GM19239 (cell line): ENCODE measurements at regions not wholly inside any gene's neighbourhood (a gene's known extent, or its start where the extent isn't known, plus 50 kb on each side); places are given as distances from the start of the nearest gene placed in this dataset.
"Not testable (repeated sequence)": the region's sequence is repeated elsewhere in the genome, so short reads cannot be mapped to it uniquely, and the experiment has no call there.

Experiments
- DNase-seq: peaks from one replicate; pipeline ENCODE4 v3.0.0; 2011; ENCODE audit warnings: low spot score; ENCODE audit not compliant: insufficient read length
- FAIRE-seq: peaks from 2 replicates; lab custom pipeline; 2011; peaks lifted over from hg19 to GRCh38; lab: Jason Lieb, UNC

DNA sequence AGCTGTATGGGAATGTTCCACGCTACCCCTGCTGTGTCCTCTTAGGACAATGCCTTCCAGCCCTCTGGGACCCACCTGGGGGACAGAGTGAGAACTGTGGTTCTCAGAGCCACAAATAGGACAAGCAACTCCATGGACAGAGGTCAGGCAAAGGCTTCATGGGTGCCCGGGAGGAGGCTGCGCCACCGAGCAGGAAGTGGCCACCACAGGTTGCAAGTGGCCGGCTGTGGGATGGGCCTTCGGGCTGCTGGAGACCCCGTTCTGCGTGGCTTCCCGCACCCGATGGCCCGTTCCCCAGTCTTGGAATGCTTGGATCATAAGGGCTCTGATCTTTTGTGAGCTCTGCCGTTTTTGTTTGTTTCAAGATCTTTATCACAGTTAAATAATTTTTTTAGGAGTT is 118.8 kb downstream of the BOD1 start:
- DNase-seq (no peak), FAIRE-seq (no peak)

DNA sequence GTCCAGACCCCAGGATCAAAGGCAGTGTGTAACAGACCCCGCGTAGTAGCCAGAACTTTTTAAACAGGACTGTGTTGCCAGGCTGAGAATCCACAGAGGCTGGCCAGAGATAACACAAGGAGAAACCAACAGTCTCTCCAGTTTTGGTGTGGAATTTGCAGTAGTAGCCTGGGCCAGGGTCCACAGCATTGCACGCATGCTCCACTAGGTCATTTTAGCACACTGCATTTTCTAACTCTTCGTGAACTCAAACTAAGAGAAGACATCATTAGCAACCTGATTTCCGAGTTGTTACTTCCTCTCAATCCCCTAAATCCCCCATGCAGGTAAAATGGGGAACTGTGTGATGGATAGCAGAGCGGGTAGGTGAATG is 119.6 kb downstream of the BOD1 start:
- FAIRE-seq (no peak), DNase-seq (no peak)

DNA sequence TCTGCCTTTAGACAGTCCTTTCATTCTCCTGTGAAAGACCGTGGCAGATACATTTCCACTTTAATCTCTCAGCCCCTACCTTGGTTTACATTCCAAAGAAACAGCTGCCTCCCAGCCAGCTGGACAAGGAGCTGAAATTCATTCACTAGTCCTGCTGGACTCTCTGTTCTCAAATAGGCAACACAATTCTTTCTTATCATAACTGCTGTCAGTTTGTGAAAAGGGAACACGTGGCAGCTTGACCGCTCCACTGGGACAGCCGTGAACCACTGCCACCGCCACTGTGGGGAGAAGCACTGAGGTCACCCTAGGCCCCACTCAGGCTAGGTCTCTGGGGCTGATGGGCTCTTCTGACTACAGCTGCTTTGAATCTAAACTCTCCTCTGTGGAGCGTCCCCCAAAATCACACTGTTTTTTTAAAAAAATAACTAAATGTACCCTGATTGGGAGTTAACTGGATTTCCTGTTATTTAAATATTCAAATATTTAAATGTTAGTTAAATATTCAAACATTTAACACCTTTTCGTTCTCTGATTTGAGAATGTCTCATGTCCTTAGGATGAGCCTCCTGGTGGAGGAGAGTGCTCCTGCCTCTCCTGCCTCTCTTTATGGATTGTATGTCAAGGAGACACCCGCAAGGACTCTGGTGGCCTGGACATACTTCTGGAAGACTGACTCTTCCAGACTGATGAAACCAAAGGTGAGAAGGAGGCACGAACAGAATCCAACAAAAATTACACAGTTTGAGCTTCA is 120.1 kb downstream of the BOD1 start:
- DNase-seq (no peak), FAIRE-seq (no peak)

DNA sequence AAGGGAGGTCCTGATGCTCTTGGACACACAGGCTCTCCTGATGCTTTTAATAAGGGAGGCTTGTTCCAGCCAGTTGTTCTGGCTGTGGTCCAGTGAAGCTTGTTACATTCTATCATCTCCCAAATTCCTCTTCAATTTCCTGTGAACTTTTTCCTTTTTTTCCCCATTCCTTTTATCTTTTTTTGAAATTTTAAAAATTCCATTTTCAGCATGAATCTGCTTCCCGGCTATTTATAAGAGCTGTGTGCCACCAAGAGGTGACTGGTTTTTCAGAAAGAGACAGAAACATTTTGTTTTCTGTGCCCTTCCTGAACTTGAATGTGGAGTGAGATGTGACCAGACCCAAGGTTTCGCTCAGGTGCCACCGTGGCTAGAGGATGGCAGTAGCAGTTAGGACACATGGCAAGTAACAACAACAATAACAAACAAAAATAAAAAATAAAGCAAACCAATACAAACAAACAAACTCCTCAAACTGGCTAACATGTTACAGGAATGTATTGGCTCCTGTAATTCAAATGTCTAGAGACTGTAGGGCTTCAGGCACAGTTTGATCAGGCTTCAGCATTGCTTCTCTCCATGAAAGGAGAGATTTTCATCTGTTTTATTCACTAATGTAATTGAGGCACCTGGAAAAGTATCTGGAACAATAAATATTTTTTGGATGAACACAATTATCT is 121.1 kb downstream of the BOD1 start:
- DNase-seq = no peak
- FAIRE-seq = no peak

DNA sequence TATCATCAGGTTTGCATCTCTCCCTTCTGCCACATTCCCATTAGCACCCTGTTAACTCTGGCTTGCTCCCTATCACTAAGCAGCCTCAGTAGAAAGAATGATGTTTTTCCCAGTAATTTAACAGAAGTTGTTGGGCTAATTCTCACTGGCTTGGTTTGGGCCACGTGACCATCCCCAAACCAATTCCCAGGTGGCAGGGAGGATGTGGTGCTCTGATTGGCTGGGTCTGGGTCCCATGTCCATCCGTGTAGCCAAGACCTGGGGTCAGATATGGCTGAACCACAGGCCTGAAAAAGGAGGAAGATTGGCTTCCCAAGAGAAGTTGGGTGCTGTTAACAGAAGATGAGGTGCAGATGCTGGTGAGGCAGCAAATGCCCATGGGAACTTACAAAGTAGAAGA is 122.0 kb downstream of the BOD1 start:
- FAIRE-seq = no peak
- no peak for DNase-seq

DNA sequence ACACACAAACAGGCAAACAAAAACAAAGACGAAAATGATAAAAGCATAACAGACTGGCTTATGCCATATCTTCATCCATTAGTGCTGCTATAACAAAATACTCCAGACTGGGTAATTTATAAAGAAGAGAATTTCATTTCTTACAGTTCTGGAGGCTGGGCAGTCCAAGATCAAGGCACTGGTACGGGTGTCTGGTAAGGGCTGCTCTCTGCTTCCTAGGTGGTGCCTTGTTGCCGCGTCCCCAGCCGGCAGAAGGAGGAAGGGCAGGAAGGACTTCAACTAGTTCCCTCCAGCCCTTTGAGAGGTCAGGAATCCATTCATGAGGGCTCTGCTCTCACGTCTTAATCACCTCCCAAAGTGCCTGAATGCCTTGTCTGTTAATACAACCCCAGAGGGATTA is 122.6 kb downstream of the BOD1 start:
- FAIRE-seq (no peak), DNase-seq (no peak)

- FAIRE-seq (no peak), DNase-seq (no peak)
Observed at GRCh38 chr5:173493040-173493439, 123.4 kb downstream of the BOD1 start.

DNA sequence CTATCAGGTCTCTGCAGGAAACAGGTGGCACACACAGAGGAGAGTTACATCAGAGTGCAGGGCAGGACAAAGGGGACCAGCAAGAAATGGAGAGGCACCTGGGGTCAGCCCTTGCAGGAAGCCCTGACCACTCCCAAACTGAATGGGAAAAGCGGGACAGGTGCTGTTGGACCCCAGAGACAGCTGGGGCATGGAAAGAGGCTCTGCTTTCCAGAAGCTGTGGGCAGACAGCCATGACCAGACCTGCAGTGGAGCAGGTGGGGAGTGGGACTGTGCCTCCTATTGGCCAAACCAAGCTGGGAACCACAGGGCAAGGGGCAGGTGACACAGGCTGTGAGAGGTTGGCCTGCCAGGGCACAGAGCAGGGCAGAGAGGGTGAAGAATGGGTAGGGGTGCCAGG is 125.8 kb downstream of the BOD1 start:
- no peak for FAIRE-seq
- no peak for DNase-seq

GRCh38 chr5:173488144-173488543 is 128.3 kb downstream of the BOD1 start:
- DNase-seq (no peak), FAIRE-seq (no peak)

- FAIRE-seq = no peak
- no peak for DNase-seq
Observed at GRCh38 chr5:173487300-173487699, 129.2 kb downstream of the BOD1 start.

GRCh38 chr5:173486355-173487225 is 129.9 kb downstream of the BOD1 start:
- no peak for DNase-seq
- FAIRE-seq = no peak

- no peak for DNase-seq
- FAIRE-seq = no peak
Observed at GRCh38 chr5:173484569-173484968, 131.9 kb downstream of the BOD1 start.

DNA sequence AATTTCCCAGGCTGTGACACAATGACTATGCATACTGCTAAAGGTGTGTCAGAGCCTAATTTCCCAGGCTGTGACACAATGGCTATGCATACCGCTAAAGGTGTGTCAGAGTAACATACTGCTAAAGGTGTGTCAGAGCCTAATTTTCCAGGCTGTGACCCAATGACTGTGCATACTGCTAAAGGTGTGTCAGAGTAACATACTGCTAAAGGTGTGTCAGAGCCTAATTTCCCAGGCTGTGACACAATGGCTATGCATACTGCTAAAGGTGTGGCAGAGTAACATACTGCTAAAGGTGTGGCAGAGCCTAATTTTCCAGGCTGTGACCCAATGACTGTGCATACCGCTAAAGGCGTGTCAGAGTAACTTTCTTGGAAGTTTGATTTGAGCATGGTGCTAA is 132.9 kb downstream of the BOD1 start:
- DNase-seq, FAIRE-seq: not testable (repeated sequence)

DNA sequence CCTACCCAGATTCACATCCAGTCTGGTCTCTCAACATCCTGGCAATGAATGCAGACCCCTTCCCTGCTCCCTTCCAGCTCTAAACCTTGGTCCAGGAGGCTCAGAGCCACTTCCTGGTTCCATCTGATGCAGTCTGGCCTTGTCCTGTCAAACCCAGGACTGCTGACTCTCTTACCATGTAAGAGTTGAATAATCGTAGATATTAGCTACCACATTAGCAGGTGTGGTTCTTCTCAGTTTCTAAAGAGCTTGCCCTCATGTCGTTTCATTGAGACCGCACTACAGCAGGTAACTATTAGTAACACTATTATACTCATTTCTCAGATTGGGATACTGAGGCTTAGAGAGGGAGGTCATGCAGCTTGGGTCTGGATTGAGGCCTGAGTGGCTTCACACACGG is 133.3 kb downstream of the BOD1 start:
- no peak for DNase-seq
- no peak for FAIRE-seq

DNA sequence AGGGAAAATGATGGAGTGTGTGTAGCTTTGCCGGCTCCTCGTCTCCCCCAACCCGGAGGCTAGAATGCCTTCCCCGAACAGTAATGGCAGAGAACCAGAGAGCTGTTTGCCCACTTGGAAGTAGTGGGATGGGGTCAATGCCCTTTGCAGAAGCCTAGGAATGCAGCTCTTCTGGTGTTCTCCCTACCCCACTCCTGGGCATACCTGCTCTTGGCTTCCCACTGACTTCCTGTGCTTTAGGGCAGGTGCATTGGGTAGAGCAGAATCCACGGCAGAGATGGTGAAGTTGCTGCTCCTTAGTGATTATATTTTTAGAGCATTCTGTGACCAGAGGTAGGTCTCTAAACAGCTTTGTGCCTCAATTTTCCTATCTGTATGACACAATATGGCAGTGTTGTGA is 134.6 kb downstream of the BOD1 start:
- no peak for FAIRE-seq
- no peak for DNase-seq

GRCh38 chr5:173480896-173481295 is 135.6 kb downstream of the BOD1 start:
- DNase-seq (no peak), FAIRE-seq (no peak)

- no peak for FAIRE-seq
Observed at GRCh38 chr5:173479711-173480110, 136.7 kb downstream of the BOD1 start.

GRCh38 chr5:173477345-173478040 is 139.0 kb downstream of the BOD1 start:
- FAIRE-seq (no peak), DNase-seq (no peak)

More at GRCh38 chr5:173479711-173480110, 136.7 kb downstream of the BOD1 start:
- DNase-seq = no peak

GRCh38 chr5:173475780-173476179 is 140.7 kb downstream of the BOD1 start:
- FAIRE-seq = no peak
- no peak for DNase-seq

GRCh38 chr5:173474881-173475287 is 141.6 kb downstream of the BOD1 start:
- no peak for DNase-seq
- FAIRE-seq = no peak
